GM19395 (cell line): ENCODE measurements at regions not wholly inside any gene's neighbourhood (a gene's known extent, or its start where the extent isn't known, plus 50 kb on each side); places are given as distances from the start of the nearest gene placed in this dataset.

Experiments
- ATAC-seq: cut with Tn5 transposase; IDR thresholded peaks from one replicate; pipeline ENCODE4 v1.9.1; 2021; ENCODE audit warnings: mild to moderate bottlenecking, moderate library complexity; ENCODE audit not compliant: unreplicated experiment

DNA sequence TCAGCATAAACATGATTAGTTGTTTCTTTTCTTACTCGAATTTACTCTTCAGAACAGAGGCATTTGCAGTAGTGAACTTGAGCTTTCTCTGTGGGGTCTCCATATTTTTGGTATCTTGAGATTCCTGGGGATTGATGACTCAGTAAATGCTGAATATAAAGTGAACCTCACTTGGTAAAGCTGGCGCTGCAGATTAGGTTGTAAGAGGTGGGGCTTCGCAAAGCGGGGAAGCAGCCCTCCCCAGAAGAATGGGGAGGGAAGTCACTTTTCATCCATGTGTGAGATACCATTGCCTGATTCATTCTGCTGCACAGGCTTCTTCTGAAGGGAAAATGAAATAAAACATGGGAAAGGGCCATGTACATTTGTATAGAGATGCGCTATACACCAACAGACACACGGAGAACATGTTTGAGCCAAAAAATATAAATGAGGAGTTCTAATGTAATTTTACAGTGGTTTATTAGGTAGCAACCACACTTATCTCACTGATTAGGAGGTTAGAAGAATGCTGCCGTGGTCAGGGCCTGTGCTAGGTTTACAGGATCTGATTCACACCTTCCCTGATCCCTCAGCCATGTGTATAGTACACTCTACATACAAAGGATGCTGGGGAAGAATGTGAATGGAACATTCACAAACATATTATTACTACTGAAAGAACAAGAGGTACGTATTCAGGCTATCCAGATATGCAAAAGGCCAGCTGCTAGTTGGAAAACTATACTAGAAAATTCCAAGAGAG lies 63.5 kb downstream of the DNTTIP2 start:
- no peak for ATAC-seq

DNA sequence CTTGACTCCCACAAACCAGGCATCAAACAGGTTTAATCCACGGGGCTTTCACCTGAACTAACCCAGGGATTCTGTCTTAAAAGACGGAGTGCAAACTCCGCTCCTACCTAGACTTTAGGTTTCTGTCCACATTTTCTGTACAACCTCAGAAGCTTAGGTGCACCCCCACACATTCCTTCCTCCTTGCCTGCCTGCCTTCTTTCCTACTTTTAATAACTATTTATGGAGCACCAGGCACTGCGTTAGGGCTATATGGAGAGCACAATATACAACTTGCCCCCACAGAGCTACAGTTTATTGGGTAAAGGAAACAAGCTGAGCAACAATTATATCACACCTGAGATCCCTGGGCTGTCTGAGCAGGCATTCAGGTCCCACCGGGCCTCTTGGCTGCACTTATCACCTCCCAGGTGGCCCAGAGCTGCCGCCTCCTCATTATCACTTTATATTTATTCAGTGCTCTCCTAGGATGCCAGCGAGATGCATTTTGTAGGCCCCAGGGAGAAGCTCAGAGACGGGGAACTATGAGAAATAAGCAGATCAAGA lies 64.1 kb downstream of the DNTTIP2 start:
- ATAC-seq = no peak

DNA sequence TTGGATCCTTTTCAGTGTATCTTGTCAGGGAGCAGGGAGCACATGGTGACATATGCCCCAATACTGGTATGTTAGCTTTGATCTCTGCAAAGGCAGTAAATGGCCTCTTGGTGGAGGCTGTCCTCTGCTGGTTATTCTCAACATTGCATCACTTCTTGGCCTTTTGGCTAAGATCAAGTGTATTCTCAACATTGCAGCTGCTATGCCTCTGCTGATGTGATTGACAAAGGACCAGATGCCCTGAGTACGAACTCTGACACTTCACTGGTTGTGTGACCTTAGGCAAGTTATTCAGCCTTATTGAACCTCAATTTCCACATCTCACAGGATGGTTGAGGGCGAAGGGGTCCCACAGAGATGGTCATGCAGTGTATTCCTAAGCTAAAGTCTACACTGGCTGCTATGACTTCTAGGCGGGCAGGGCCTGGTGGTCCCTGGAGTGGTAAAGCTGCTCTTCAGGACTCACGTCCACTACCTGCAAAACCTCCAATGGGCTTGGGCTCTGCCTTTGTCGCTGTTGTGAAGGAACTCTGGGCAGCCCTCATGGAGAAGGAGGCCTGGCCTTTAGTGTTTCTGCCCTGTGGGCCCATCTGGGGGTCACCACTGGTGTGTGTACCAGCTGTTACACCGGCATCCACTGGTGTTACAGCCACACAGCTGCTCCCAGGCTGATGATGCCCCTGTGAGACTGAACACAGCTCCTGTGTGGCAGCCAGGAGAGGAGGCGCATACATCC lies 64.8 kb downstream of the DNTTIP2 start:
- ATAC-seq = peak; percentile 70

DNA sequence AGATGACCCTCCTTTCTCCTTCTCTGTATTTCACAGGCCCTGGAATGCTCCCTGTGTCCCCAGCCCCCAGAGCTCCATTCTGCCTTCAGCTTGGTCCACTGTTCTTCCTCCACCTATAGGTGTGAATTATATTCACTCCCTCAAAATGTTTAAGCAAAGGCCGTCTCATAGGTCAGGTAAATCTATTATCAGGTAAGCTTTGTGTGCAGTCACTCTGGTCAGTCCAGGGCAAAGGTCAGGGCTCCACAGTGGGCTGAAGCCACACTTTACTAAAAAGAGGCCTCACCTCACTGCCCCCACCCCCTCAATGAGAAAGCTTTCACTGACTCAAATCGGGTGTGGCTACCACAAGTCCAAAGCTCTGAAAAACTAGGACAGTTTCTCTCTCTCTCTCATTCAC lies 65.9 kb downstream of the DNTTIP2 start:
- ATAC-seq = no peak

DNA sequence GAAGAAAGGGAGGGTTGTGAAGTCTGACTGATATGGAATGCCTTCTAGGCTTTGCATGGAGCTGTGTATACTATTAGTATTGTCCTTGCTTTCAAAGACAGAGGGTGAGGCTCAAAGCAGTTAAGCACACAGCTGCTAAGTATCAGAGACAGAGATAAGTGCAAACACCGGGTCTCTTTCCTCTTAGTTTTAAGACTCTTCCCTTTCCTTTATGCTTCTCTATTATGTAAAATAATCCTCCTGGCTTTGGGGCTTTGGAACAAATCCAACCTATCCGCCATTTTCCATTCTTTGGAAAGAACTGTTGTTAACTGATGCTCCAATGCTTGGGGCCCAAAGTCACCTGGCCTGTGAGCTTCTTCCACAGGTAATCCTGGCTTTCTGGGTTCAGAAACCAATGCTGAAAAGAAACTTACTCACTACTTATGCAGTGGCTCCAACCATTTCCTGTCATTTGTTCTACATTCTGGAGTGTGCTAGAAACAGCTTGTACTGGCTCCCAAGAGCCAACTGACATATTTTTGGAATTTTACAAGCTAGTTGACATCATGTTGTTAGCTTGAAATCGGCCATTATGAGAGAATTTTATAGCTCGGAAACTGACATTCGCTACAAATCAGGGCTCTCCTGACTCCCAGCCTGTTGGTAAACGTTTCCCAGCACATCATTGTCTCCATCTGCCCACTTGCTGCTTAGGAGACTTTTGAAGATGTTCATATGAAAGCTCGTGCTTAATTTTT lies 67.5 kb downstream of the DNTTIP2 start:
- ATAC-seq = no peak

DNA sequence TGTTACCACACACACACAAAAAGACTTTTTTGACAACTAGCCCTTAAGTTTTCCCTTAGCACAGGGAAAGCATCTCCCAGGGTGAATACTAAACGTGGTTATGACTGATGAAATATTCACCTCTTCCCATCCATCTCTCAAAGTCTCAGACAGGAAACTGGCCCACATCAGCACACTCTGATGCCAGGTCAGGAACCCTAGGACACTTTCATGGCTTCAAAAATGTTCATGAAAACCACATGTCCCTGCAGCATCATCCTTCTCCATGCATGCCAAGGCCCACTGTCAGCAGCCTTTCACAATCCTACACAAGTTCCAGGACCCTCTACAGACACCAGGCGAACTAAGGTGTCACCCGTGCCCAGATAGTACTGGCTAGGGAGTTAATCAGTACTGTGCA lies 68.7 kb downstream of the DNTTIP2 start:
- no peak for ATAC-seq

DNA sequence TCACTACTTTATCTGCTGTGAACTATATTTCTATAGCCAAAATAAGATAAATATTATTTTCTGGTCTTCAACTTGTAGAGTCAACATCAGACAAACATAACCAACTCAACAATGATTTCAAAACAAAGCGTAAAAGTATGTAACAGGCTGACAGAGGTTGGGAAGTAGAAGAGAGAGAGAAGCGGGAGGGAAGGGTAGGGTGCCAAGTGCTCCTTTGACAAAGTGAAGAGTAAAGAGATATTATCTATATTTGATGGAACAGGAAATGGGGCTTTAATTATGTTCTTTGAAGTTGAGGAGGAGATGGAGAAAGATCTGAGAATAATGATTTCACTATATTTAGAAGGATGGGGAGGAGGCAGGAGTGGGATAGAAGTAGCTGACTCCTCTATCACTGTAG lies 70.1 kb downstream of the DNTTIP2 start:
- ATAC-seq = no peak

DNA sequence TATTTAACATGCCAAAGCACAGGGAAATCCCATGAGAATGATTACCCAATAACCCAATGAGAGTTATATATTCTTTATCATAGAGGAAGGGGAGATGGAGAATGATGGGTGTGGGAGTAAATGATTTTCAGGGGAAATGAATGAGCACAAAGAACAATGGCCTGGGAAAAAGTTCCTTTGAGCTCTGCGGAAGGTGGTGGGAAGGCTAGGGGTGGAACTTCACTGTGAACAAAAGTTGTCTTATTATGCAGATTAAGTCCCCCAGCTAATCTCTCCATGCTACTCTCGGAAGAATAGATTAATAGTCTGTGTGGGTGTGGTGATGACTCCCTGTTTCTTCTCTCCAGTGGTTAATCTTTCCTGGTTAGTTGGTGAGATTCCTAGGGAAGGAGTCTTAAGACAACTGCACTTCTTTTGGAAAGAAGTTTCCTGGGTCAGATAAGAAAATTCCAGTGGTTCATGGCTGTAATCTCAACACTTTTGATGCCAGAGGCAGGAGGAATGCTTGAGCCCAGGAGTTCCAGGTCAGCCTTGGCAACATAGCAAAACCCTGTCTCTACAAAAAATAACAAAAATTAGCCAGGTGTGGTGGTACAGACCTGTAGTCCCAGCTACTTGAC lies 71.6 kb downstream of the DNTTIP2 start:
- ATAC-seq = no peak

DNA sequence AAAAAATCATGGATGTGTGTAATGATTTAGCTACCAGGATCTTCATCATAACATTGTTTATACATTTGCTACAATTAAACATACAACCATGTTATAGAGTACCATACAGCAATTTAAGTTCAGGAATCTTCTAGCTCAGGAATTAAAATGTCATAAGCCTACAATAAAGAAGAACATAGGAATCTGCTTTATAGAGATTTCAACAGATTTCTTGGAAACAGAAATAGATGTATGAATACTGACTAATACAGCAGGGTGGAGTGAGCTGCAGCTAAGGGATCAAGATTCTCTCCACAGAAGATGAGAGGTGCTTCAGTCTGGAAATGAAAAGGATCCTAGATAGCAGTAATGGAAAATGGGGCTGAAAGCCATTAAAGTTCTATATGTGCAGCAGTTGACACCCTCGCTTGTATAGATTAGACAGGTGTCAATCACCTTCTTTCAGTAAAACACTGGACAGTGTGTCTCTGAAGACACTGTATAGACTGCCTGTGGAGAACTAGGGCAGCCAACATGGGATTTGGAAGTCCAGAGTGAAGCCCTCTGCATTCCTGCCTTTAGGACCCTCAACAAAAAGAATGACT lies 73.9 kb downstream of the DNTTIP2 start:
- no peak for ATAC-seq

DNA sequence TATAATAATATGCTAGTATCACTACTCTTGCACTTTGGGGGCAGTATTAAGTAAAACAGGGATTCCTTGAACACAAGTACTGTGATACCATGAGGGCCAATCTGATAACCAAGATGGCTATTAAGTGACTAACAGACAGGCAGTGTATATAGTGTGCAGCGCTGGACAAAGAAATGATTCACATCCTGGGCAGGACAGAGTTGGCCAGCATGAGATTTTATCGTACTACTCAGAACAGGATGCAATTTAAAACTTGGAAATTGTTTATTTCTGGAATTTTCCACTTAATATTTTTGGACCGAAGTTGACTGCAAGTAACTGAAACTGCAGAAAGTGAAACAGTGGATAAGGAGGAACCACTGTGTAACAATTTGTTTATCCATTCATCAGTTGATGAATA lies 74.6 kb downstream of the DNTTIP2 start:
- no peak for ATAC-seq

DNA sequence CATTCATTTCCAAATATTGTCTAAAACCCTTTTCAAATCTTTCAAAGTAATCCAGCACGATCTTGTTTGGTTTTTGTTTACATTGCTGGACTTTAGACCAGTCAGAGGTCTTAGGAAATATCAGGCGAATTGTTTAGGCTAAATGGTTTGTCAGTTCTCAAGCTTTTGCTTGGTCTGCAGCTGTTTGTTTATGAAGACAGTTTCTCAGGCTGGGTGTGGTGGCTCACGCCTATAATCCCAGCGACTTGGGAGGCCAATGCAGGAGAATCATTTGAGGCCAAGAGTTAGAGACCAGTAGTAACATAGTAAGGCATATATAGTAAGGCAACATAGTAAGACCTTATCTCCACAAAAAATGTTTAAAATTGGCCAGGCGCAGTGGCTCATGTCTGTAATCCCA lies 77.5 kb downstream of the DNTTIP2 start:
- no peak for ATAC-seq

DNA sequence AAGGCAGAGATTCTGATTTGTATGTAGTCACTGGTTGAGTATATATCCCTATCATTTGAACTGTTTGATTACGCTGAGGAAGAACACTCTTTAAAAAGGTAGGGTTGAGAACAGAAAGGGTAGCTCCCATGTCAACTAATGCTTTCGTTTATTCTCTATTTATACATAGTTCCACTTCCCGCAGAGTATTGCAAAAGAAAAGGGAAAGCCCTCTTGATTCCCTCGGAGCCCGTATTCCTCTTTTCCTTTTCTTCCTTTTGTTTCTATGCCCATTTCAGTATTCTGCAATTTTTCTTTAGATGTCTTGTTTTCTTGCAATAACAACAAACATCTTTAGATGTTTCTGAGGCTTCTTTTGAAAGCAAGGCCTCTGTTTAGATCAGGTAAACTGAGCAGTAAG lies 78.2 kb downstream of the DNTTIP2 start:
- no peak for ATAC-seq

DNA sequence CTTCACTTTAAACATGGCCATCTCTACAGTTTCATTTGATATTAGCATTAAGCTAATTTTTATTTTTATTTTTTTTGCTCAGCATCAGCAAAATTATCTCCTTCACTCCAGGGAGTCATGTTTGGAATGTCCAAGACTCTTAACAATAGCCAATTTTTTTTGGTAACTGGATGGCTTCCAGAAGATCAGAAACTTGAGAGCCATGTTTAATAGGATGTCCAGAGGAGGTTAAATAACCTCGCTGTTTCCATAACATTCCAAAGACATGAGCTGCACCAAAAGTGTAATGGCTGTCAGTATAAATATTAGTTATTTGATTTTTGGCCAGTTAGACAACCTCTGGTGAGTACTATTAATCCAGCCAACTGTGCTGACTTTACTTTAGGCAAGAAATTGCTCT lies 80.7 kb downstream of the DNTTIP2 start:
- no peak for ATAC-seq

DNA sequence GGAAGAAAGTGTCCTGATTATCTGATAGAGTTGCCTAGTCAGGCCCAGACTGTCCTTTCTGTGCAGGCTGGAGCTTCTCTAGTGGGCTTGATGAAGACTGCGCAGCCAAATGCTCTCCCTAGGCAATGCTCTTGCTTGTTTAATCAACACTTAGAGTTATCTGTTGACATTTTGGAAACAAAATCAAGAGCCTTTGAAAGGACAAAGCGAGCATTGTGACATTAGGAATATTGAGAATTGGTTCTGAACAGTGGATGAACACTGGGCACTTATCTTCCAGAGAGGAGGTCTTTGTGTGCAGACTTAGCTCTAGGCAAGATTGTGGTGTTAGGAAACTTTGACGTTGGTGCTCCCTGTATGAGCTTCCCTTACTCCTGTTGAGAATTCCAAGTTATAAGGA lies 94.5 kb downstream of the DNTTIP2 start:
- ATAC-seq = no peak

DNA sequence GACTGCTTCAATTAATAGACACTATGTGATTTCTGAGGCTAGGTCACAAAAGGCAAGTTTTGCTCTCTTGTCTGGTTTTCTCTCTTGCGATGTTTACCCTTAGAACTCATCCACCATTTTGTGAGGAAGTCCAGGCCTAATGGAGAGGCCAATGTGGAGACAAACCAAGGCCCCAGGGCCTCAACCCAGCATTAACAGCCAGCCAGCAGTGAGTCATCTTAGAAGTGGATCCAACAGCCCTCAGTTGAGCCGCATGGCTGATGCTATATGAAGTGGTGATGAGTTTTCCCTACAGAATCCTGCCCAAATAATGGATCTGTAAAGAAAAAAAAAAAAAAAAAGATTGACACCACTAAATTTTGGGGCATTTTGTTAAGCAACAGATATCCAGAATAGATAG lies 95.1 kb downstream of the DNTTIP2 start:
- no peak for ATAC-seq

DNA sequence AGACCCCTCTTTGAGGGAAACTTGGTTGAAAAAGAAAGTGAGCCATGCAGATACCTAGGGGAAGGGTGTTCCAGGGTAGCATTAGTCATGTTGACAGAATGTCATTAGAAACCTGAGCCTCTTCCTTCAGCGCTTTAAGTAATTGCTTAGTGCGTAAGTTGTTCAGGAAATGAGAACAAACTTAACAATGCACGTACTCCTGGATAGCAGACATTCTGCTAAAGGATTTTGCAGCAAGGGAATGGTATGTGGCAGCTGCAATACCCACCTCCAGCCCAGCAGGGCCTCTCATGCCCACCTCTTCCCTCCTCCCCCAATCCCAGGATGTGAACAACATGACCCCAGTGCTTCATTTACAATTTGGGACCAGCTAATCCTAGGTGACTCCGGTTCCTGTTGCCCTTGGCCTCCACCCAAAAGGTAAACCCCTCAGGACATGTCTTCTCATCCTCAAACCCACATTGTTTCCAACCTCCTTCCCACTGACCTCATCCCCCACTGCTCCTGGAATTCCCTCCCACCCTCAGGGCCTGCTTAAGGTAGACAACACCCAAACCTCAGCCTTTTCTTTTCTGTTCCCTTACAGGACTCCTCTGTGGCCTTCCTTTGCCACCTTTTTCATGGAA lies 98.0 kb upstream of the BCAR3 start:
- ATAC-seq = no peak

DNA sequence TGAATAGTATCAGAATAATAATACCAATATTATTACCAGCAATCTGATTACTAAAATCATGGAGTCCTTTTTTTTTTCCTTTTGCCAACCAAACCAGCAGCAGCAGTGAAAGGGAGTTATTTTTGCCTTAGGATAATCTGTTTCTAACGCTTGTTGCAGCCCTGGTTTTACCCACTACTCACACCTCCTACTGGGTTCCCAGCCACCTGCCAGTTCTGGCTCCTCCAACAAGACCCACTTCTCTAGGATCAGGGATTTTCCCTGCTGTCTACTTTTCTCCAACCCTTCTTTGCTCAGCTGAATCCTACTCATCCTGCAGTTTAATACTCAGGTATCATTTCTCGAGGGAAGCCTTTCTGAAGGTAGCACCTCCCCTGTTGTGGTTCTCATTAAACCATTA lies 96.8 kb upstream of the BCAR3 start:
- ATAC-seq = no peak

DNA sequence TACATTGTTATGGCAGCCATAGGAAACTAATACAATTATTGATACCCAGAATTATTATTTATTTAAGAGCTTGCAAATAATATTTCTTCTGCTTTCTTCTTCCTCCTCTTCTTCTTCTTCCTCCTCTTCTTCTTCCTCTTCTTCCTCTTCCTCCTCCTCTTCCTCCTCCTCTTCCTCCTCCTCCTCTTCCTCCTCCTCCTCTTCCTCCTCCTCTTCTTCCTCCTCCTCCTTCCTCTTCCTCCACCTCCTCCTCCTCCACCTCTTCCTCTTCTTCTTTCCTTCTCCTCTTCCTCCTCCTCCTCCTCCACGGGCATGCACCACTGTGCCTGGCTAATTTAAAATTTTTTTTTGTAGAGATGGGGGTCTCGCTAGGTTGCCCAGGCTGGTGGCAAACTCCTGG lies 95.6 kb upstream of the BCAR3 start:
- no peak for ATAC-seq

DNA sequence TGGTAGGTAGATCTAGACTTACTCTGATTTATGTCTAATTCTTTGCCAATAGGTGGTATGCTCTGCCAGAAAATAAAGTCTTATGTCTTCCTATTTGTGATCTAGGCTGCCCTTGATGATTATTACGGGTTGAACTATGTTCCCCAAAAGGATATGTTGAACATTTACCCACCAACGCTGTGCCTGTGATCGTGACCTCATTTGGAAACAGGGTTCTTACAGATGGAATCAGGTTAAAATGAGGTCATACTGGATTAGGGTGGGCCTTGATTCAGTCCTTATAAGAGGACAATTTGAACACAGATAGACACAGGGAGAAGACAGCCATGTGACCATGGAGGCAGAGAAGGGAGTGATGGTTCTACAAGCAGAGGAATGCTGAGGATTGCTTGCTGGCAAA lies 95.1 kb upstream of the BCAR3 start:
- ATAC-seq = no peak

DNA sequence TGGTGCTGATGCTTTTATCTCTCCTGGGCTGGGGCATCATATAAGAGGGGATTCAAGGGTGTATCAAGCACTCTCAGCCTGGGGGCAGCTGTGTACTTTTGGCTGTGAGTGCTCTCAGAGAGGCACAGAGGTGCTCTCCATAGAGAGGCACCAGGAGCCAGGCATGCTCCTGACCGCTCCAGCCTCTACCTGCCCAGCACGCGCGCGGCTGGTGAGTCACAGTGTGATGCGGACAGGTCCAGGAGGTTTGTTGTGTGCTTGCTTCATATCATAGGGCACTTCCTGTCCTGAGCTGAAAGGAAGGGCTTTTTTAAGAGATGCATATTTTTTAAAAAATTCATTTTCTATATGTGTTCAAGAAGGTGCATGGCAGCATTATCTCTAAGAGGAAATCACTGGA lies 93.6 kb upstream of the BCAR3 start:
- ATAC-seq = no peak
